Central memory CD8-positive, alpha-beta T cell (primary cell): ENCODE measurements at regions not wholly inside any gene's neighbourhood (a gene's known extent, or its start where the extent isn't known, plus 50 kb on each side); places are given as distances from the start of the nearest gene placed in this dataset.

Experiments
- ATAC-seq: fragments of 150-1000 bp; cut with Tn5 transposase; replicated peaks from 2 replicates; pipeline ENCODE4 v1.10.0; 2022; ENCODE audit warnings: mild to moderate bottlenecking, moderate FRiP score, moderate number of reproducible peaks; ENCODE audit not compliant: poor library complexity, severe bottlenecking; ENCODE audit errors: extremely low read depth
- DNase-seq, 2 donors: peaks; one replicate each; pipeline ENCODE4 v3.0.0; 2021; ENCODE audit warnings: low spot score in 2 of 2
- H3K27ac Mint-ChIP-seq: one replicate; pipeline ENCODE4 v1.8.0; 2022; ENCODE audit warnings: low read depth, mild to moderate bottlenecking, moderate library complexity, mixed read lengths
- H3K27me3 Mint-ChIP-seq: one replicate; pipeline ENCODE4 v1.8.0; 2022; ENCODE audit warnings: mixed read lengths
- H3K36me3 Mint-ChIP-seq: one replicate; pipeline ENCODE4 v1.8.0; 2022; ENCODE audit warnings: mild to moderate bottlenecking, moderate library complexity, mixed read lengths; ENCODE audit not compliant: insufficient read depth
- H3K4me1 Mint-ChIP-seq: one replicate; pipeline ENCODE4 v1.8.0; 2022; ENCODE audit warnings: mixed read lengths
- H3K4me3 Mint-ChIP-seq: one replicate; pipeline ENCODE4 v1.8.0; 2022; ENCODE audit warnings: mild to moderate bottlenecking, moderate library complexity, mixed read lengths
- H3K9me3 Mint-ChIP-seq: one replicate; pipeline ENCODE4 v1.8.0; 2022; ENCODE audit warnings: mixed read lengths

- ATAC-seq: no peak
- Mint-ChIP-seq H3K36me3 (peaks cover 1% of the 10 kb centered on the region), H3K9me3 (peaks cover 42% of the 10 kb centered on the region), H3K27ac (no peak overlapping the region), H3K27me3 (no peaks in the 10 kb centered on the region), H3K4me1 (no peaks in the 10 kb centered on the region), H3K4me3 (no peak overlapping the region)
- no peak for DNase-seq
Observed at GRCh38 chr1:191865479-191865878, 292.8 kb upstream of the RGS18 start.

- Mint-ChIP-seq H3K27ac (no peak overlapping the region), H3K27me3 (no peaks in the 10 kb centered on the region), H3K36me3 (peaks cover 1% of the 10 kb centered on the region), H3K4me3 (no peak overlapping the region), H3K9me3 (peaks cover 39% of the 10 kb centered on the region), H3K4me1 (no peaks in the 10 kb centered on the region)
- DNase-seq: no peak
- ATAC-seq: no peak
Observed at GRCh38 chr1:191866155-191866554, 292.1 kb upstream of the RGS18 start.

GRCh38 chr1:191869790-191870312 is 288.4 kb upstream of the RGS18 start:
- DNase-seq (no peak), ATAC-seq (no peak)
- Mint-ChIP-seq H3K4me1 (no peaks in the 10 kb centered on the region), H3K27ac (no peak overlapping the region), H3K9me3 (peaks cover 15% of the 10 kb centered on the region), H3K27me3 (no peaks in the 10 kb centered on the region), H3K4me3 (no peak overlapping the region), H3K36me3 (no peaks in the 10 kb centered on the region)

- Mint-ChIP-seq H3K27ac (no peak overlapping the region), H3K4me1 (no peaks in the 10 kb centered on the region), H3K36me3 (no peaks in the 10 kb centered on the region), H3K4me3 (no peak overlapping the region), H3K9me3 (peaks cover 11% of the 10 kb centered on the region), H3K27me3 (no peaks in the 10 kb centered on the region)
- DNase-seq: no peak
- no peak for ATAC-seq
Observed at GRCh38 chr1:191870490-191870889, 287.8 kb upstream of the RGS18 start.

- Mint-ChIP-seq H3K4me1 (no peaks in the 10 kb centered on the region), H3K27ac (no peak overlapping the region), H3K27me3 (no peaks in the 10 kb centered on the region), H3K36me3 (no peaks in the 10 kb centered on the region), H3K9me3 (no peaks in the 10 kb centered on the region), H3K4me3 (no peak overlapping the region)
- DNase-seq (no peak), ATAC-seq (no peak)
Observed at GRCh38 chr1:191875994-191876393, 282.3 kb upstream of the RGS18 start.

GRCh38 chr1:191876631-191877030 is 281.6 kb upstream of the RGS18 start:
- ATAC-seq: no peak
- DNase-seq: no peak
- no peak overlapping the region for H3K4me3 Mint-ChIP-seq
- no peaks in the 10 kb centered on the region for H3K27me3 Mint-ChIP-seq
- H3K9me3 Mint-ChIP-seq: no peaks in the 10 kb centered on the region
- no peaks in the 10 kb centered on the region for H3K4me1 Mint-ChIP-seq
- no peak overlapping the region for H3K27ac Mint-ChIP-seq
- no peaks in the 10 kb centered on the region for H3K36me3 Mint-ChIP-seq

- ATAC-seq (no peak), DNase-seq (no peak)
- no peak overlapping the region for H3K27ac Mint-ChIP-seq
- H3K27me3 Mint-ChIP-seq: no peaks in the 10 kb centered on the region
- no peaks in the 10 kb centered on the region for H3K36me3 Mint-ChIP-seq
- H3K4me1 Mint-ChIP-seq: no peaks in the 10 kb centered on the region
- peaks cover 10% of the 10 kb centered on the region for H3K9me3 Mint-ChIP-seq
- no peak overlapping the region for H3K4me3 Mint-ChIP-seq
Observed at GRCh38 chr1:191882870-191883269, 275.4 kb upstream of the RGS18 start.

- DNase-seq: no peak
- no peaks in the 10 kb centered on the region for H3K4me1 Mint-ChIP-seq
- H3K27me3 Mint-ChIP-seq: no peaks in the 10 kb centered on the region
- H3K36me3 Mint-ChIP-seq: no peaks in the 10 kb centered on the region
- H3K27ac Mint-ChIP-seq: no peak overlapping the region
- H3K9me3 Mint-ChIP-seq: peaks cover 10% of the 10 kb centered on the region
- no peak for ATAC-seq
- H3K4me3 Mint-ChIP-seq: no peak overlapping the region
Observed at GRCh38 chr1:191886977-191887376, 271.3 kb upstream of the RGS18 start.

- Mint-ChIP-seq H3K9me3 (peaks cover 17% of the 10 kb centered on the region), H3K4me1 (no peaks in the 10 kb centered on the region), H3K27me3 (no peaks in the 10 kb centered on the region), H3K4me3 (no peak overlapping the region), H3K36me3 (no peaks in the 10 kb centered on the region), H3K27ac (no peak overlapping the region)
- ATAC-seq (no peak), DNase-seq (no peak)
Observed at GRCh38 chr1:191888996-191889622, 269.2 kb upstream of the RGS18 start.

- H3K4me3 Mint-ChIP-seq: no peak overlapping the region
- H3K4me1 Mint-ChIP-seq: no peaks in the 10 kb centered on the region
- no peaks in the 10 kb centered on the region for H3K27me3 Mint-ChIP-seq
- ATAC-seq: no peak
- H3K9me3 Mint-ChIP-seq: peaks cover 17% of the 10 kb centered on the region
- H3K36me3 Mint-ChIP-seq: no peaks in the 10 kb centered on the region
- no peak overlapping the region for H3K27ac Mint-ChIP-seq
- DNase-seq: no peak
Observed at GRCh38 chr1:191889623-191890003, 268.6 kb upstream of the RGS18 start.

GRCh38 chr1:191890433-191891088 is 267.7 kb upstream of the RGS18 start:
- peaks cover 21% of the 10 kb centered on the region for H3K9me3 Mint-ChIP-seq
- no peak overlapping the region for H3K4me3 Mint-ChIP-seq
- no peak overlapping the region for H3K27ac Mint-ChIP-seq
- no peaks in the 10 kb centered on the region for H3K27me3 Mint-ChIP-seq
- H3K36me3 Mint-ChIP-seq: no peaks in the 10 kb centered on the region
- ATAC-seq (no peak), DNase-seq (no peak)
- H3K4me1 Mint-ChIP-seq: no peaks in the 10 kb centered on the region

- Mint-ChIP-seq H3K4me3 (no peak overlapping the region), H3K27ac (no peak overlapping the region), H3K9me3 (peaks cover 18% of the 10 kb centered on the region), H3K4me1 (no peaks in the 10 kb centered on the region), H3K36me3 (no peaks in the 10 kb centered on the region), H3K27me3 (no peaks in the 10 kb centered on the region)
- no peak for ATAC-seq
- DNase-seq: no peak
Observed at GRCh38 chr1:191892716-191893115, 265.5 kb upstream of the RGS18 start.

- ATAC-seq (no peak), DNase-seq (no peak)
- Mint-ChIP-seq H3K9me3 (peaks cover 30% of the 10 kb centered on the region), H3K27ac (no peak overlapping the region), H3K36me3 (no peaks in the 10 kb centered on the region), H3K27me3 (no peaks in the 10 kb centered on the region), H3K4me1 (no peaks in the 10 kb centered on the region), H3K4me3 (no peak overlapping the region)
Observed at GRCh38 chr1:191895049-191895448, 263.2 kb upstream of the RGS18 start.
